Endodermal cell (in vitro differentiated cells): ENCODE measurements at regions not wholly inside any gene's neighbourhood (a gene's known extent, or its start where the extent isn't known, plus 50 kb on each side); places are given as distances from the start of the nearest gene placed in this dataset.

Source experiments
- DNase-seq: peaks from one replicate; pipeline ENCODE4 v3.0.0-alpha.2; 2017
- H3K27ac ChIP-seq: 2 replicates; pipeline ENCODE4 v1.5.1; 2013; ENCODE audit warnings: mild to moderate bottlenecking, low read depth, low read length, moderate library complexity
- H3K27me3 ChIP-seq: 2 replicates; pipeline ENCODE4 v1.6.1; 2013; ENCODE audit warnings: mild to moderate bottlenecking, low read length, moderate library complexity; ENCODE audit not compliant: insufficient read depth, control insufficient read depth, poor library complexity, severe bottlenecking
- H3K36me3 ChIP-seq: 2 replicates; pipeline ENCODE4 v1.7.0; 2013; ENCODE audit warnings: mild to moderate bottlenecking, low read length, moderate library complexity; ENCODE audit not compliant: control insufficient read depth, insufficient read depth
- H3K4me1 ChIP-seq: one replicate; pipeline ENCODE4 v1.7.0; 2013; ENCODE audit warnings: low read length; ENCODE audit not compliant: control insufficient read depth, insufficient read depth
- H3K4me3 ChIP-seq: 2 replicates; pipeline ENCODE4 v1.5.1; 2013; ENCODE audit warnings: mild to moderate bottlenecking, low read length, moderate library complexity
- H3K9ac ChIP-seq: 2 replicates; pipeline ENCODE4 v1.6.1; 2013; ENCODE audit warnings: mild to moderate bottlenecking, low read length, moderate library complexity; ENCODE audit not compliant: poor library complexity, severe bottlenecking; ENCODE audit errors: extremely low read depth
- H3K9me3 ChIP-seq: 2 replicates; pipeline ENCODE4 v1.6.1; 2013; ENCODE audit warnings: mild to moderate bottlenecking, low read length, moderate library complexity; ENCODE audit not compliant: control insufficient read depth
- H3K27ac Mint-ChIP-seq: 2 replicates; pipeline ENCODE4 v1.8.0; 2020; ENCODE audit warnings: mixed read lengths
- H3K27me3 Mint-ChIP-seq: 2 replicates; pipeline ENCODE4 v1.8.0; 2021; ENCODE audit warnings: mild to moderate bottlenecking, mixed read lengths; ENCODE audit not compliant: insufficient read depth
- H3K36me3 Mint-ChIP-seq: 2 replicates; pipeline ENCODE4 v1.8.0; 2020; ENCODE audit warnings: low read depth, mixed read lengths
- H3K4me1 Mint-ChIP-seq: 2 replicates; pipeline ENCODE4 v1.8.0; 2020; ENCODE audit warnings: mixed read lengths
- H3K4me3 Mint-ChIP-seq: 2 replicates; pipeline ENCODE4 v1.8.0; 2020; ENCODE audit warnings: mild to moderate bottlenecking, moderate library complexity, mixed read lengths
- H3K9me3 Mint-ChIP-seq: 2 replicates; pipeline ENCODE4 v1.8.0; 2020; ENCODE audit warnings: mild to moderate bottlenecking, mixed read lengths
- CTCF ChIP-seq: fragments of 200-600 bp; sonication (generic); conservative IDR thresholded peaks from 2 replicates; pipeline ENCODE4 v1.5.0; 2021; ENCODE audit warnings: antibody characterized with exemption, mild to moderate bottlenecking
- WGBS, 2 experiments: methylation state at CpG; one replicate each; pipeline versions ENCODE4 v1.1.5 to v1.1.7; 2013; ENCODE audit warnings: missing lambda C conversion rate in 2 of 2, mixed read lengths in 1 of 2; ENCODE audit not compliant: insufficient coverage in 1 of 2, insufficient read length in 1 of 2; 5-methylcytosine and 5-hydroxymethylcytosine counted together

DNA sequence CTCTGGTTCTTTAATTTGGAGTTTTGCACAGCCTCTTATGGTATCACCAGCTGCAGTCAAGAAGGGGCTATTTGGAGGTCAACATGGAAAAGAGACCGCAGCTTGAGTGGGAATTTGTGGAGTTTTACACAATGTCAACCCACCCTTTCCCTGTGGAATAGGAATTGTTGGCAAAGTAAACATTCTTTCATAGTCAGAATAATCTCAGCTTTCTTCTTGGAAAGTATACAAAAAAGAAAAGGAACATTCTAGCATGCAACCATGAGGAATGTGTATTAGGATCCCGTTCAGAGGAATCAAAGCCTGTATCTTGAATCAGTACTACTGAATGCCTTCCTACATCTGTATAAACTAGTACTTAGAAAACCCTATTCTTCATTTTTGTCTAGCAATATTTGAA is 107.6 kb downstream of the LURAP1L start:
- Histone ChIP-seq H3K4me1 (peaks cover 21% of the 10 kb centered on the region), H3K27me3 (no peaks in the 10 kb centered on the region), H3K9ac (no peak overlapping the region), H3K27ac (no peak overlapping the region), H3K4me3 (no peak overlapping the region), H3K9me3 (no peaks in the 10 kb centered on the region), H3K36me3 (no peaks in the 10 kb centered on the region)
- H3K4me3 Mint-ChIP-seq = no peak overlapping the region
- DNase-seq = no peak
- no peaks in the 10 kb centered on the region for H3K36me3 Mint-ChIP-seq
- TF ChIP-seq CTCF = no peak
- peaks cover 42% of the 10 kb centered on the region for H3K4me1 Mint-ChIP-seq
- 86 to 94% methylated on average over 1 to 2 of the region's 2 CpGs for WGBS, 2 experiments
- no peaks in the 10 kb centered on the region for H3K9me3 Mint-ChIP-seq
- no peak overlapping the region for H3K27ac Mint-ChIP-seq
- no peaks in the 10 kb centered on the region for H3K27me3 Mint-ChIP-seq

DNA sequence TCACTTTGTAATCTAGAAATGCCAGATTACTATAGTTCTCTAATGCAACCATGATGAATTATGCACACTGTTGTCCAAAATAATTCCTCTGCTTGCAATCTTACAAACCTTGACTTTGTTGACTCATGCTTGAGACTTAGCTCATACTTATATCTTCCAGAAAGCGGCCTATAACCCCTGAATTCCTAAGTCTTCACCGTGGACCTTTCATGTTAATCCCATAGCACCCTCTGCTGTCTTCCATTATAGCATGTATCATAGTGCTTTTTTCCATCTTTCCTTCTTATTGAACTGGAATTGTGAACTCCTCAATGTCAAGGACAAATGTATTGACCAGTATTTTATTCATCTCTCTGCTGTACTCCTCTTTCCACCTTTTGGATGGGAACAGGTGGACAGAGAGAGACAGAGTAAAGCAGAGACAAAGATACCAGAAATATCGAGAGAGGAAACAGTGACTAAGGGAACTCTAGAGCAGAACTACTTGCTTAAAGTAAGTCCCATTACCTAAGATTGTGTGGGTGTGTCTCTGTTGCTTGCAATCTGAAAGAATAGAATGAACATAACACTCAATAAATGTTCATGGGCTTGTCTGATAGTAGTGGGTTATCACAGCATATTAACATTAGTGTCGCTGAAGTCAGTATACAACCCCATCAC is 110.0 kb downstream of the LURAP1L start:
- no peaks in the 10 kb centered on the region for H3K36me3 ChIP-seq
- H3K27ac ChIP-seq = no peak overlapping the region
- H3K4me3 Mint-ChIP-seq = no peak overlapping the region
- no peaks in the 10 kb centered on the region for H3K9me3 Mint-ChIP-seq
- H3K4me1 ChIP-seq = peaks cover 14% of the 10 kb centered on the region
- no peak for DNase-seq
- WGBS, 2 experiments = 82 to 89% methylated on average over 3 of the region's 4 CpGs
- H3K4me3 ChIP-seq = no peak overlapping the region
- H3K9me3 ChIP-seq = no peaks in the 10 kb centered on the region
- H3K27ac Mint-ChIP-seq = no peak overlapping the region
- peak; percentile 62 for TF ChIP-seq CTCF
- H3K27me3 Mint-ChIP-seq = no peaks in the 10 kb centered on the region
- H3K9ac ChIP-seq = no peak overlapping the region
- H3K36me3 Mint-ChIP-seq = no peaks in the 10 kb centered on the region
- peaks cover 26% of the 10 kb centered on the region for H3K4me1 Mint-ChIP-seq
- no peaks in the 10 kb centered on the region for H3K27me3 ChIP-seq

DNA sequence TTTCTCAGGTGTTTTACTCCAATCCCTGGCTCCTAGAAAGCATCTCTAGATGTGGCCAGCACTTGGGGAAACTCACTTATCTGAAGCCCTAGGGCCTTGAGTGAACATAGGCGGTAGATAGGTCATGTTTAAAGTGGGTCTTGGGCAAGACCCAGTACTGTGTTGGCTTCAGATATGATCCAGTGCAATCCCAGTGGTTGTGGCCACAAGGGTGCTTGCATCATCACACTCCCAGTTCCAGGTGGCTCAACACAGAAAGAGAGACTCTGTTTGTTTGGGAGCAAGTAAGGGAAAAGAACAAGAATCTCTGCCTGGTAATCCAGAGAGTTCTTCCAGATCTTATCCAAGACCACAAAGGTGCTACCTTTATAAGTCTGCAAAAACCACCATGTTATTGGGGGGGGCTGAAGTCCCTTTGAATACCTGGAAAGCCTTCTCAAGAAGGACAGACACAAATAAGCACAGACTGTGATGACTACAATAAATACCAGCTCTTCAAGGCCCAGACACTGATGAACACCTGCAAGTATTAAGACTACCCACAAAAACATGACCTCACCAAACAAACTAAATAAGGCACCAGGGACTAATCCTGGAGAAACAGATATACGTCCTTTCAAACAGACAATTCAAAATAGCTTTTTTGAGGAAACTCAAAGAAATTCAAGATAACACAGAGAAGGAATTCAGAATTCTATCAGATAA is 114.7 kb downstream of the LURAP1L start:
- Mint-ChIP-seq H3K9me3 (peaks cover 7% of the 10 kb centered on the region), H3K27me3 (peaks cover 2% of the 10 kb centered on the region), H3K27ac (no peak overlapping the region), H3K4me1 (peaks cover 2% of the 10 kb centered on the region), H3K4me3 (no peak overlapping the region), H3K36me3 (no peaks in the 10 kb centered on the region)
- Histone ChIP-seq H3K27ac (no peak overlapping the region), H3K4me3 (no peak overlapping the region), H3K27me3 (no peaks in the 10 kb centered on the region), H3K9me3 (peaks cover 5% of the 10 kb centered on the region), H3K9ac (no peak overlapping the region), H3K4me1 (no peaks in the 10 kb centered on the region), H3K36me3 (no peaks in the 10 kb centered on the region)
- WGBS, 2 experiments = 87 to 100% methylated on average over 1 to 2 of the region's 2 CpGs
- no peak for TF ChIP-seq CTCF
- no peak for DNase-seq
